Nephron (organoid): ENCODE measurements at regions not wholly inside any gene's neighbourhood (a gene's known extent, or its start where the extent isn't known, plus 50 kb on each side); places are given as distances from the start of the nearest gene placed in this dataset.

Source experiments
- H3K27ac Mint-ChIP-seq, 3 experiments: 2 replicates each; pipeline ENCODE4 v1.8.0; 2020; ENCODE audit warnings: mixed read lengths in 3 of 3, mild to moderate bottlenecking in 2 of 3, moderate library complexity in 1 of 3
- H3K27me3 Mint-ChIP-seq: 2 replicates; pipeline ENCODE4 v1.8.0; 2021; ENCODE audit warnings: low read depth, mild to moderate bottlenecking, moderate library complexity, mixed read lengths
- H3K36me3 Mint-ChIP-seq: 2 replicates; pipeline ENCODE4 v1.8.0; 2020; ENCODE audit warnings: low read depth, mixed read lengths
- H3K4me1 Mint-ChIP-seq: 2 replicates; pipeline ENCODE4 v1.8.0; 2020; ENCODE audit warnings: mixed read lengths
- H3K4me3 Mint-ChIP-seq, 3 experiments: 2 replicates each; pipeline ENCODE4 v1.8.0; 2020; ENCODE audit warnings: mild to moderate bottlenecking in 3 of 3, mixed read lengths in 3 of 3, moderate library complexity in 2 of 3
- H3K9me3 Mint-ChIP-seq: 2 replicates; pipeline ENCODE4 v1.8.0; 2020; ENCODE audit warnings: mixed read lengths
- CTCF ChIP-seq, 3 experiments: fragments of 200-600 bp; sonication (generic); IDR thresholded peaks; one replicate each; pipeline ENCODE4 v1.5.0; 2021; ENCODE audit warnings: antibody characterized with exemption in 3 of 3; ENCODE audit not compliant: unreplicated experiment in 3 of 3

- TF ChIP-seq CTCF (IDR thresholded peaks at IDR 0.05; ENCODE audit: unreplicated experiment in 3 of 3) = no peak
- H3K4me3 Mint-ChIP-seq = peak overlapping the region in 2 of 3 experiments; percentile 49 to 65
- H3K27me3 Mint-ChIP-seq = peaks cover 52% of the 10 kb centered on the region
- no peak overlapping the region for H3K27ac Mint-ChIP-seq
- H3K36me3 Mint-ChIP-seq = no peaks in the 10 kb centered on the region
- H3K9me3 Mint-ChIP-seq = no peaks in the 10 kb centered on the region
- no peaks in the 10 kb centered on the region for H3K4me1 Mint-ChIP-seq
These were observed 193.0 kb downstream of the MELK start for GRCh38 chr9:36765468-36766341.

GRCh38 chr9:36768677-36769076 is 196.0 kb downstream of the MELK start:
- H3K27ac Mint-ChIP-seq = no peak overlapping the region
- H3K4me1 Mint-ChIP-seq = no peaks in the 10 kb centered on the region
- H3K36me3 Mint-ChIP-seq = no peaks in the 10 kb centered on the region
- H3K27me3 Mint-ChIP-seq = peaks cover 54% of the 10 kb centered on the region
- peaks cover 5% of the 10 kb centered on the region for H3K9me3 Mint-ChIP-seq
- no peak for TF ChIP-seq CTCF (IDR thresholded peaks at IDR 0.05; ENCODE audit: unreplicated experiment in 3 of 3)
- H3K4me3 Mint-ChIP-seq = no peak overlapping the region

- H3K36me3 Mint-ChIP-seq = no peaks in the 10 kb centered on the region
- H3K27me3 Mint-ChIP-seq = peaks cover 54% of the 10 kb centered on the region
- TF ChIP-seq CTCF (IDR thresholded peaks at IDR 0.05; ENCODE audit: unreplicated experiment in 3 of 3) = no peak
- H3K4me1 Mint-ChIP-seq = no peaks in the 10 kb centered on the region
- no peak overlapping the region for H3K27ac Mint-ChIP-seq
- no peak overlapping the region for H3K4me3 Mint-ChIP-seq
- peaks cover 5% of the 10 kb centered on the region for H3K9me3 Mint-ChIP-seq
These were observed 197.3 kb downstream of the MELK start for GRCh38 chr9:36770025-36770424.

- Mint-ChIP-seq H3K27me3 (peaks cover 57% of the 10 kb centered on the region), H3K36me3 (no peaks in the 10 kb centered on the region), H3K9me3 (peaks cover 5% of the 10 kb centered on the region), H3K4me1 (no peaks in the 10 kb centered on the region), H3K4me3 (no peak overlapping the region), H3K27ac (no peak overlapping the region)
- no peak for TF ChIP-seq CTCF (IDR thresholded peaks at IDR 0.05; ENCODE audit: unreplicated experiment in 3 of 3)
These were observed 200.0 kb downstream of the MELK start for GRCh38 chr9:36772449-36773403.

- H3K27me3 Mint-ChIP-seq = peaks cover 43% of the 10 kb centered on the region
- H3K4me3 Mint-ChIP-seq = no peak overlapping the region
- no peaks in the 10 kb centered on the region for H3K4me1 Mint-ChIP-seq
- no peak for TF ChIP-seq CTCF (IDR thresholded peaks at IDR 0.05; ENCODE audit: unreplicated experiment in 3 of 3)
- H3K36me3 Mint-ChIP-seq = no peaks in the 10 kb centered on the region
- H3K27ac Mint-ChIP-seq = no peak overlapping the region
- no peaks in the 10 kb centered on the region for H3K9me3 Mint-ChIP-seq
These were observed 206.0 kb downstream of the MELK start for GRCh38 chr9:36778682-36779081.
